ENCODE measurements at regions not wholly inside any gene's neighbourhood (a gene's known extent, or its start where the extent isn't known, plus 50 kb on each side); places are given as distances from the start of the nearest gene placed in this dataset.

DNA sequence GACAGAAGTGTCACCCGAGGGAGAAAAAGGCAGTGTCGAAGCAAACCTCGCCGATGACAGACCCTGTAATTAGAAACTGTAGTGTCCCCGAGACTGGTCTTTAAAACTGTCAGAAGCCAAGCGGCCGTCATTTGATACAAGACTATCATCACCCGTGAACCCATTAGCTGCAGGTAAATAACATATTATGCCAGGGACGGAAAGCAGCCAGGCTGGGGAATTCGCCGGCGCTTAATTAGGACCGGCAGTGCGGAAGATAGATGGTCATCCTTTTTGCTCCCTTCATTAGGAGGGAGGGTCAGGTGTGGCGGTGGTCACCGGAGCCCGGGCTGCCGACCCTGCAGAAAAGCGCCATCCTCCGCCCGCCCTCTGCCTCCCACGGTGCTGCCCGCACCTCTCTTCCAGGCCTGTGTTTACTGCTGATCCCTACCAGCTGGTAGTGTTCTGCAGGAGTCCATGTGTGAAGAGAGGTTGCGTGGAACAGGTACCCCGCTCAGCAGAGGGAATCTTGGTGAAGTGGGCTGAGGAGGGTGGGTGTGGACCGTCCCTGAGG lies 109.4 kb upstream of the GSE1 start:
- Histone ChIP-seq H3K27ac (no peak overlapping the region), H3K27me3 (no peaks in the 10 kb centered on the region), H3K4me1 (no peaks in the 10 kb centered on the region), H3K9me3 (no peaks in the 10 kb centered on the region), H3K4me3 (no peak overlapping the region), H3K36me3 (no peaks in the 10 kb centered on the region)
- ATAC-seq (peak in 2 of 4 donors; percentile 40 to 62), FAIRE-seq (no peak), DNase-seq (no peak)
- WGBS, 2 donors, result 87 to 88% methylated on average over 26 of the region's 26 CpGs
- intact Hi-C loops (cut with DNase I), result no loop called here
- TF ChIP-seq, protein P1, sequence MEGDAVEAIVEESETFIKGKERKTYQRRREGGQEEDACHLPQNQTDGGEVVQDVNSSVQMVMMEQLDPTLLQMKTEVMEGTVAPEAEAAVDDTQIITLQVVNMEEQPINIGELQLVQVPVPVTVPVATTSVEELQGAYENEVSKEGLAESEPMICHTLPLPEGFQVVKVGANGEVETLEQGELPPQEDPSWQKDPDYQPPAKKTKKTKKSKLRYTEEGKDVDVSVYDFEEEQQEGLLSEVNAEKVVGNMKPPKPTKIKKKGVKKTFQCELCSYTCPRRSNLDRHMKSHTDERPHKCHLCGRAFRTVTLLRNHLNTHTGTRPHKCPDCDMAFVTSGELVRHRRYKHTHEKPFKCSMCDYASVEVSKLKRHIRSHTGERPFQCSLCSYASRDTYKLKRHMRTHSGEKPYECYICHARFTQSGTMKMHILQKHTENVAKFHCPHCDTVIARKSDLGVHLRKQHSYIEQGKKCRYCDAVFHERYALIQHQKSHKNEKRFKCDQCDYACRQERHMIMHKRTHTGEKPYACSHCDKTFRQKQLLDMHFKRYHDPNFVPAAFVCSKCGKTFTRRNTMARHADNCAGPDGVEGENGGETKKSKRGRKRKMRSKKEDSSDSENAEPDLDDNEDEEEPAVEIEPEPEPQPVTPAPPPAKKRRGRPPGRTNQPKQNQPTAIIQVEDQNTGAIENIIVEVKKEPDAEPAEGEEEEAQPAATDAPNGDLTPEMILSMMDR (IDR thresholded peaks at IDR 0.05), result no peak

DNA sequence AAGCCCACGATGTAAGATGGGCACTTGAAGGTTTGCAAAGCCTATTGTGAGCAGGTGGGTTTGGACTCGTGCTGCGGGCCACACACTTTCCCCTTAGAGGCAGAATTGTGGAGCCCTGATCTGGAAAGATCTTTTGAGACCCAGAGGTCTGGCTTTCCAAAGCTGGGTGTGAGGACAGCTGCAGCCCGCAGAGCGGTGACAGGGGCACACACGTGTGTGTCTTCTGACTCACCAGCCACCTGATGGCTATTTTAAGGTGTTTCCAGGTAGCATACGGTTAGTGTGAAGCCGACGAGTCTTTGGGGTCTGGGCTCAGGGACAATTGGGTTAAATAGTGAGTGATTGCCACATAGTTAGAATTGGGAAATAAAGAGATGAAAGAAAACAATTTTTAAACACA lies 108.9 kb upstream of the GSE1 start:
- Histone ChIP-seq H3K4me1 (no peaks in the 10 kb centered on the region), H3K27me3 (no peaks in the 10 kb centered on the region), H3K36me3 (no peaks in the 10 kb centered on the region), H3K9me3 (no peaks in the 10 kb centered on the region), H3K27ac (no peak overlapping the region), H3K4me3 (no peak overlapping the region)
- ATAC-seq (peak in 2 of 4 donors; percentile 68 to 77), FAIRE-seq (no peak), DNase-seq (no peak)
- WGBS, 2 donors, result 79 to 83% methylated on average over 9 of the region's 9 CpGs
- intact Hi-C loops (cut with DNase I), result no loop called here
- TF ChIP-seq, protein P1 (IDR thresholded peaks at IDR 0.05), result no peak

DNA sequence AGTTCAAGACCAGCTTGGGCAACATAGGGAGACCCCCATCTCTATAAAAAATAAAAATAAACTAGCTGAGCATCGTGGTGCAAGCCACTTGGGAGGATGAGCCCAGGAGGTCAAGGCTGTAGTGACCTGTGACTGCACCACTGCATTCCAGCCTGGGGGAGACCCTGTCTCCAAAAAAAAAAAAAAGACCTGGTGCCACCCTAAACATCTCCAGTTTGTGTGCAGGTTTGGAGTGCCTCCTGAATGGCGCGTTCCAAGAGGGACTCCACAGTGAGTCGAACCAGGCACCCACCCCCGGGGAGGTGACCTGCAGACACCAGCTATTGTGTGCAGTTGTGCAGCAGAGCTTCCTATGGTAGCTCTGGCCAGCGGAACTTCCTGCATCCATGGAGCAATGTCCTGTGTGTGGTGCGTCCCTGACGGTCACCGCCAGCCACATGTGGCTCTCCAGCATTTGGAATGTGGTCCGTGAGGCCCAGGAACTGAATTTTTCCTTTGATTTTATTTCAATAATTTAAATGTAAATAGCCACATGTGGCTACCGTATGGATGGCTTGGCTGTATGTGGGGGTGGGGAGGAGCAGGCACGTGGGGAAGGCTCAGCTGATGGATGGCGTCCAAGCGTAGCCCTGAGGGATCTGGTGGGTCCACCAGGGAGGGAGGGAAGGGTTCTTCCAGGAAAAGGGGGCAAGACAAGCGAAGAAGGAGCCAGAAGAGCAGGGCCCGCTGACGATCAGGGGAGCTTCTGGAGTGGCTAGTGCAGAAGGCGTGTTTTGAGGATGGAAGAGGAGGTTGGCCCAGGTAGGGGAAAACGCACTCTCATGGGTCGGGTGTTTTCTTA lies 107.1 kb upstream of the GSE1 start:
- no peaks in the 10 kb centered on the region for H3K4me1 ChIP-seq
- no peaks in the 10 kb centered on the region for H3K36me3 ChIP-seq
- no peak overlapping the region for H3K4me3 ChIP-seq
- no peak for ATAC-seq
- 89% methylated on average over 20 of the region's 20 CpGs for WGBS, 2 donors
- no peak overlapping the region for H3K27ac ChIP-seq
- TF ChIP-seq, protein P1 (IDR thresholded peaks at IDR 0.05), result no peak
- no peak for FAIRE-seq
- no peaks in the 10 kb centered on the region for H3K9me3 ChIP-seq
- intact Hi-C loops (cut with DNase I), result no loop called here
- H3K27me3 ChIP-seq, result no peaks in the 10 kb centered on the region
- DNase-seq, result no peak

DNA sequence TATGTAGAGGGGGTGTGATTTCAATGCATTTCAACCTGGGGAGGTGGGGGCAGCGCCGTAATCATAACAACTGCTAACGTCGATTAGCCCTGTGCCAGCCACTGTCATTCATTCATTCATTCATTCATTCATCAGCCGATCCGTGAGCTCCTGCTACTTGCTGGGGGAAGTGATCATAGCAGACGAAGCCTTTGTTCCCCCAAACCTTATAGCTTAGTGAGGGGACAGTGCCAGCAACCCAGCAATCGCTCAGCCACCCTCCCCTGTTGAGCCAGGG lies 106.5 kb upstream of the GSE1 start:
- Histone ChIP-seq H3K27me3 (no peaks in the 10 kb centered on the region), H3K9me3 (no peaks in the 10 kb centered on the region), H3K4me1 (no peaks in the 10 kb centered on the region), H3K36me3 (no peaks in the 10 kb centered on the region), H3K27ac (no peak overlapping the region), H3K4me3 (no peak overlapping the region)
- DNase-seq (no peak), ATAC-seq (no peak), FAIRE-seq (no peak)
- intact Hi-C loops (cut with DNase I), result no loop called here
- TF ChIP-seq, protein P1 (IDR thresholded peaks at IDR 0.05), result no peak
- 95 to 96% methylated on average over 8 of the region's 8 CpGs for WGBS, 2 donors

DNA sequence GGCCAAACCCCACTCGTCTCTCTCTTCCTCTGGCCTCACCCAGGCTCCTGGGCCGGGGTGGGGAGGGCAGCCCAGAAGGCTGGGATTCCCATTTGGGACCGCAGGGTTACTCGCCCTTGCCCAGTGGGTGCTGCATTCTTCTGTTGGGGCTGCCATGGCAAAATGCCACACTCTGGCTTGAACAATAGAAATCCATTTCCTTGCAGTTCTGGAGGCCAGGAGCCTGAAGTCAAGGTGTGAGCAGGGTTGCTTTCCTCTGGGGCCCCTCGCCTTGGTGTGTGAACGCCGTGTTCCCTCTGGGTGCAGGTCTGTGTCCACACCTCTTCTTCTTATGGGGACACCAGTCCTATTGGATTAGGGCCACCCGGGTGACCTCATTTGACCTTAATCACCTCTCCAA lies 105.8 kb upstream of the GSE1 start:
- TF ChIP-seq, protein P1 (IDR thresholded peaks at IDR 0.05), result no peak
- Histone ChIP-seq H3K9me3 (no peaks in the 10 kb centered on the region), H3K4me3 (no peak overlapping the region), H3K4me1 (no peaks in the 10 kb centered on the region), H3K27ac (no peak overlapping the region), H3K36me3 (no peaks in the 10 kb centered on the region), H3K27me3 (no peaks in the 10 kb centered on the region)
- FAIRE-seq, result no peak
- no peak for ATAC-seq
- intact Hi-C loops (cut with DNase I), result no loop called here
- 78 to 83% methylated on average over 8 of the region's 8 CpGs for WGBS, 2 donors
- no peak for DNase-seq

Data from pancreas (tissue), 10 donors.